ENCODE measurements at regions not wholly inside any gene's neighbourhood (a gene's known extent, or its start where the extent isn't known, plus 50 kb on each side); places are given as distances from the start of the nearest gene placed in this dataset.
A peak's percentile ranks its signal among the peaks of the same experiment; 100 is the strongest.

GRCh38 chr20:57075603-57076002 lies 190.8 kb downstream of the BMP7 start:
- no peak overlapping the region for H3K27ac Mint-ChIP-seq (ENCODE audit: low read depth, unreplicated experiment)
- peaks cover 15% of the 10 kb centered on the region for H3K4me1 Mint-ChIP-seq (ENCODE audit: insufficient read depth, unreplicated experiment)
- intact Hi-C loops (cut with micrococcal nuclease): no loop called here
- H3K9me3 Mint-ChIP-seq (ENCODE audit: unreplicated experiment): peaks cover 11% of the 10 kb centered on the region
- H3K27me3 Mint-ChIP-seq (ENCODE audit: insufficient read depth, unreplicated experiment): peaks cover 15% of the 10 kb centered on the region
- no peak for TF ChIP-seq CTCF (IDR thresholded peaks at IDR 0.05; ENCODE audit: unreplicated experiment)
- ChIA-PET CTCF (interaction anchor here (0.6 to 2.0 kb wide), 7 partner anchors 14 to 428 kb away, joined by 3 to 11 read pairs (median 4); no protein-coding TSS in a partner anchor), POLR2A (interaction anchor here (0.6 kb wide), 1 partner anchor 110 kb away, joined by 3 read pairs; no protein-coding TSS in a partner anchor)
- H3K4me3 Mint-ChIP-seq (ENCODE audit: unreplicated experiment): no peak overlapping the region
- no peaks in the 10 kb centered on the region for H3K36me3 Mint-ChIP-seq (ENCODE audit: insufficient read depth, unreplicated experiment)
- no TSS peak for BruUV-seq (replicated peaks)
- DNase-seq (ENCODE audit: unreplicated experiment): no peak

DNA sequence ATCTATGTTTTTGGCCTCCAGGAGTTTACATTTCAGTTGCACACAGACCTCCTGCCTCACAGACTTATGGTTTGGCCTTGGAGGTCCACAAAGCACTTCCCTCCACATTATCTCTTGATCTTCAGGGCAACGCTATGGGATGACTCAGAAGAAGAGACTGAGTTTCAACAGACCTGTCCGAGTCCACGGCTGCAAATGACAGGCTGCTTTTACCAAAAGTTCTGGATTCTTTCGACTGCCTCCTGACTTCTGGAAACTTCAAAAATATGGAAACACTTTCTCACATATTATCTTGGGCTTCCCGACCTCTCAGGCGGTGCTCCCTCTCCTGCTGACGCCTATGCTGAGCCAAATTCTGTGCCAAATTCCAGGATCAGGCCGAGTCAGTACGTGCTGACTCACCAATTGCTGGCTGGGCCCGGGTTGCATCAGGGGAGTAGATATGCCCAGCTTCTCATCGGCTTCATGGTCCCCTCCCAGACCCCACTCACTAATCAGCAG lies 190.2 kb downstream of the BMP7 start:
- peak; percentile 77 for DNase-seq (ENCODE audit: unreplicated experiment)
- CTCF ChIA-PET: interaction anchor here (0.6 to 3.0 kb wide), 15 partner anchors 14 to 447 kb away, joined by 3 to 15 read pairs (median 3); partner anchors contain the start of gene TFAP2C
- no TSS peak for BruUV-seq (replicated peaks)

GRCh38 chr20:57076951-57077350 lies 189.5 kb downstream of the BMP7 start:
- H3K9me3 Mint-ChIP-seq (ENCODE audit: unreplicated experiment): peaks cover 11% of the 10 kb centered on the region
- no peak for DNase-seq (ENCODE audit: unreplicated experiment)
- no peak for TF ChIP-seq CTCF (IDR thresholded peaks at IDR 0.05; ENCODE audit: unreplicated experiment)
- ChIA-PET CTCF (interaction anchor here (0.6 to 3.0 kb wide), 15 partner anchors 10 to 447 kb away, joined by 3 to 15 read pairs (median 3); partner anchors contain the start of gene TFAP2C), POLR2A (interaction anchor here (0.6 to 1.0 kb wide), 5 partner anchors 92 to 525 kb away, joined by 3 to 5 read pairs (median 3); no protein-coding TSS in a partner anchor)
- BruUV-seq (replicated peaks): no TSS peak
- H3K4me1 Mint-ChIP-seq (ENCODE audit: insufficient read depth, unreplicated experiment): peaks cover 15% of the 10 kb centered on the region
- no peaks in the 10 kb centered on the region for H3K36me3 Mint-ChIP-seq (ENCODE audit: insufficient read depth, unreplicated experiment)
- intact Hi-C loops (cut with micrococcal nuclease): no loop called here
- H3K27me3 Mint-ChIP-seq (ENCODE audit: insufficient read depth, unreplicated experiment): peaks cover 3% of the 10 kb centered on the region
- peak overlapping the region; percentile 68 for H3K27ac Mint-ChIP-seq (ENCODE audit: low read depth, unreplicated experiment)
- no peak overlapping the region for H3K4me3 Mint-ChIP-seq (ENCODE audit: unreplicated experiment)

More for the DNA sequence above, 190.2 kb downstream of the BMP7 start:
- Mint-ChIP-seq H3K27ac (ENCODE audit: low read depth, unreplicated experiment) (peak overlapping the region; percentile 68), H3K27me3 (ENCODE audit: insufficient read depth, unreplicated experiment) (peaks cover 10% of the 10 kb centered on the region), H3K4me1 (ENCODE audit: insufficient read depth, unreplicated experiment) (peaks cover 15% of the 10 kb centered on the region), H3K4me3 (ENCODE audit: unreplicated experiment) (peak overlapping the region; percentile 39), H3K36me3 (ENCODE audit: insufficient read depth, unreplicated experiment) (no peaks in the 10 kb centered on the region), H3K9me3 (ENCODE audit: unreplicated experiment) (peaks cover 11% of the 10 kb centered on the region)
- no peak for TF ChIP-seq CTCF (IDR thresholded peaks at IDR 0.05; ENCODE audit: unreplicated experiment)
- POLR2A ChIA-PET: interaction anchor here (0.6 to 1.0 kb wide), 8 partner anchors 15 to 524 kb away, joined by 3 to 5 read pairs (median 3); no protein-coding TSS in a partner anchor
- intact Hi-C loops (cut with micrococcal nuclease): no loop called here

DNA sequence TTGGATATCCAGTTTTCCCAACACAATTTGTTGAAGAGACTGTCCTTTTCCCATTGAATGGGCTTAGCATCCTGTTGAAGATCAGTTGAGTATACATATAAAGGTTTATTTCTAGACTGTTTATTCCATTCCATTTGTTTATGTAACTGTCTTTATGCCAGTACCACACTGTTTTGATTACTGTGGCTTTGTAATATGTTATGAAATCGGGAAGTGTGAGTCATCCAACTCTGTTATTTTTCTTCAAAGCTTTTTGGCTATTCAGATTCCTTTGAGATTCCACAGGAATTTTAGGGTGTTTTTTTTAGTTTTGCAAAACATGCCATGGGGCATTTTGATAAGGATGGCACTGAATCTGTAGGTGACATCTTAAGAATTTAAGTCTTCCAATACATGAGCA lies 188.3 kb downstream of the BMP7 start:
- Mint-ChIP-seq H3K27me3 (ENCODE audit: insufficient read depth, unreplicated experiment) (peaks cover 13% of the 10 kb centered on the region), H3K4me3 (ENCODE audit: unreplicated experiment) (no peak overlapping the region), H3K36me3 (ENCODE audit: insufficient read depth, unreplicated experiment) (no peaks in the 10 kb centered on the region), H3K27ac (ENCODE audit: low read depth, unreplicated experiment) (no peak overlapping the region), H3K4me1 (ENCODE audit: insufficient read depth, unreplicated experiment) (peaks cover 15% of the 10 kb centered on the region), H3K9me3 (ENCODE audit: unreplicated experiment) (peaks cover 11% of the 10 kb centered on the region)
- ChIA-PET POLR2A (interaction anchor here (0.7 kb wide), 1 partner anchor 92 kb away, joined by 4 read pairs; no protein-coding TSS in a partner anchor), CTCF (interaction anchor here (0.7 to 3.2 kb wide), 4 partner anchors 9 to 527 kb away, joined by 4 to 15 read pairs (median 8); no protein-coding TSS in a partner anchor)
- no peak for DNase-seq (ENCODE audit: unreplicated experiment)
- intact Hi-C loops (cut with micrococcal nuclease): no loop called here
- no TSS peak for BruUV-seq (replicated peaks)
- TF ChIP-seq CTCF (IDR thresholded peaks at IDR 0.05; ENCODE audit: unreplicated experiment): no peak
